C1 segment of cervical spinal cord (tissue), 14 donors: ENCODE measurements at regions not wholly inside any gene's neighbourhood (a gene's known extent, or its start where the extent isn't known, plus 50 kb on each side); places are given as distances from the start of the nearest gene placed in this dataset.

Experiments
- DNase-seq, 14 donors: peaks; one replicate each; lab custom pipeline; 2025; lab: John Stamatoyannopoulos, UW

- no peak for DNase-seq
Measured at GRCh38 chr2:114389021-114389420, 53.4 kb upstream of the DPP10 start.
